Activated CD8-positive, alpha-beta T cell treated with anti-CD3 and anti-CD28 coated beads for 36 hours (primary cell): ENCODE measurements at regions not wholly inside any gene's neighbourhood (a gene's known extent, or its start where the extent isn't known, plus 50 kb on each side); places are given as distances from the start of the nearest gene placed in this dataset.

Source experiments
- ATAC-seq: fragments of 200-7000 bp; cut with Tn5 transposase; one replicate; pipeline ENCODE4 v1.10.0; 2021; ENCODE audit warnings: mild to moderate bottlenecking, moderate library complexity
- CTCF ChIA-PET: fragments of 350-600 bp; sonication (Branson Sonifier 250); formaldehyde crosslinking; loops from one replicate; lab custom pipeline; 2021; ENCODE audit warnings: antibody characterized with exemption; lab: Charles Lee
- POLR2A ChIA-PET: fragments of 350-600 bp; sonication (Branson Sonifier 250); formaldehyde crosslinking; loops from one replicate; lab custom pipeline; 2021; ENCODE audit warnings: antibody characterized with exemption; lab: Charles Lee
- DNase-seq: peaks from one replicate; pipeline ENCODE4 v3.0.0-alpha.2; 2020
- H3K27ac Mint-ChIP-seq: one replicate; pipeline ENCODE4 v1.8.0; 2021; ENCODE audit warnings: mild to moderate bottlenecking, mixed read lengths
- H3K27me3 Mint-ChIP-seq: one replicate; pipeline ENCODE4 v1.8.0; 2021; ENCODE audit warnings: mixed read lengths
- H3K36me3 Mint-ChIP-seq: one replicate; pipeline ENCODE4 v1.8.0; 2021; ENCODE audit warnings: low read depth, mixed read lengths
- H3K4me1 Mint-ChIP-seq: one replicate; pipeline ENCODE4 v1.8.0; 2021; ENCODE audit warnings: low read depth, mixed read lengths
- H3K4me3 Mint-ChIP-seq: one replicate; pipeline ENCODE4 v1.8.0; 2021; ENCODE audit warnings: mild to moderate bottlenecking, moderate library complexity, mixed read lengths
- H3K9me3 Mint-ChIP-seq: one replicate; pipeline ENCODE4 v1.8.0; 2021; ENCODE audit warnings: mixed read lengths
- CTCF ChIP-seq: fragments of 200-600 bp; IDR thresholded peaks from one replicate; pipeline ENCODE4 v1.8.0; 2022; ENCODE audit warnings: antibody characterized with exemption, mild to moderate bottlenecking
- intact Hi-C: fragments of 100-400 bp; cut with micrococcal nuclease; formaldehyde crosslinking; loops from one replicate; pipeline ENCODE4 v1.10.0; 2022

GRCh38 chr18:24846138-24846537 is 385.7 kb downstream of the HRH4 start:
- TF ChIP-seq CTCF = no peak
- ChIA-PET CTCF (no interaction called here), POLR2A (interaction anchor here (1.2 kb wide), 1 partner anchor 18 kb away, joined by 3 read pairs; no protein-coding TSS in a partner anchor)
- Mint-ChIP-seq H3K4me3 (no peak overlapping the region), H3K4me1 (no peaks in the 10 kb centered on the region), H3K27ac (no peak overlapping the region), H3K36me3 (no peaks in the 10 kb centered on the region), H3K9me3 (no peaks in the 10 kb centered on the region), H3K27me3 (peaks cover 4% of the 10 kb centered on the region)
- no peak for DNase-seq
- intact Hi-C loops = no loop called here
- ATAC-seq = no peak

- no peaks in the 10 kb centered on the region for H3K4me1 Mint-ChIP-seq
- POLR2A ChIA-PET = no interaction called here
- DNase-seq (no peak), ATAC-seq (no peak)
- no peaks in the 10 kb centered on the region for H3K36me3 Mint-ChIP-seq
- TF ChIP-seq CTCF = no peak
- no peaks in the 10 kb centered on the region for H3K9me3 Mint-ChIP-seq
- H3K4me3 Mint-ChIP-seq = no peak overlapping the region
- H3K27ac Mint-ChIP-seq = no peak overlapping the region
- H3K27me3 Mint-ChIP-seq = peaks cover 7% of the 10 kb centered on the region
- intact Hi-C loops = no loop called here
- CTCF ChIA-PET = no interaction called here
Observed at GRCh38 chr18:24850532-24850931, 390.1 kb downstream of the HRH4 start.

GRCh38 chr18:24853076-24853475 is 392.6 kb downstream of the HRH4 start:
- peaks cover 5% of the 10 kb centered on the region for H3K27me3 Mint-ChIP-seq
- ATAC-seq = no peak
- H3K4me3 Mint-ChIP-seq = no peak overlapping the region
- H3K36me3 Mint-ChIP-seq = no peaks in the 10 kb centered on the region
- no peaks in the 10 kb centered on the region for H3K9me3 Mint-ChIP-seq
- TF ChIP-seq CTCF = no peak
- no peak overlapping the region for H3K27ac Mint-ChIP-seq
- intact Hi-C loops = no loop called here
- no peak for DNase-seq
- POLR2A ChIA-PET = interaction anchor here (1.2 kb wide), 1 partner anchor 31 kb away, joined by 3 read pairs; no protein-coding TSS in a partner anchor
- no peaks in the 10 kb centered on the region for H3K4me1 Mint-ChIP-seq
- CTCF ChIA-PET = no interaction called here

GRCh38 chr18:24860978-24861680 is 400.7 kb downstream of the HRH4 start:
- POLR2A ChIA-PET = no interaction called here

More at GRCh38 chr18:24860978-24861680, 400.7 kb downstream of the HRH4 start:
- Mint-ChIP-seq H3K4me3 (no peak overlapping the region), H3K27me3 (no peaks in the 10 kb centered on the region), H3K9me3 (no peaks in the 10 kb centered on the region), H3K27ac (no peak overlapping the region), H3K36me3 (no peaks in the 10 kb centered on the region), H3K4me1 (no peaks in the 10 kb centered on the region)
- intact Hi-C loops = no loop called here
- no peak for TF ChIP-seq CTCF
- ATAC-seq (no peak), DNase-seq (no peak)
- CTCF ChIA-PET = no interaction called here
